HFFc6 (cell line): ENCODE measurements at regions not wholly inside any gene's neighbourhood (a gene's known extent, or its start where the extent isn't known, plus 50 kb on each side); places are given as distances from the start of the nearest gene placed in this dataset.
A peak's percentile ranks its signal among the peaks of the same experiment; 100 is the strongest.

Experiments
- DNase-seq: peaks from one replicate; pipeline ENCODE4 v3.0.0-alpha.2; 2018
- H3K27ac Mint-ChIP-seq: 2 replicates; pipeline ENCODE4 v1.8.0; 2020; ENCODE audit warnings: mild to moderate bottlenecking, mixed read lengths
- H3K27me3 Mint-ChIP-seq: 2 replicates; pipeline ENCODE4 v1.8.0; 2021; ENCODE audit warnings: mild to moderate bottlenecking, moderate library complexity, mixed read lengths; ENCODE audit not compliant: insufficient read depth
- H3K36me3 Mint-ChIP-seq: 2 replicates; pipeline ENCODE4 v1.8.0; 2021; ENCODE audit warnings: low read depth, mixed read lengths
- H3K4me1 Mint-ChIP-seq: 2 replicates; pipeline ENCODE4 v1.8.0; 2020; ENCODE audit warnings: low read depth, mixed read lengths
- H3K4me3 Mint-ChIP-seq: 2 replicates; pipeline ENCODE4 v1.8.0; 2020; ENCODE audit warnings: mild to moderate bottlenecking, moderate library complexity, mixed read lengths
- H3K9me3 Mint-ChIP-seq: 2 replicates; pipeline ENCODE4 v1.8.0; 2020; ENCODE audit warnings: mild to moderate bottlenecking, mixed read lengths
- CTCF ChIP-seq: fragments of 200-600 bp; sonication (generic); IDR thresholded peaks from 2 replicates; pipeline ENCODE4 v1.5.0; 2021; ENCODE audit warnings: antibody characterized with exemption, mild to moderate bottlenecking

- DNase-seq: peak; percentile 58
- TF ChIP-seq CTCF: no peak
- peaks cover 82% of the 10 kb centered on the region for H3K4me1 Mint-ChIP-seq
- H3K4me3 Mint-ChIP-seq: peak overlapping the region; percentile 30
- no peaks in the 10 kb centered on the region; the same call in 1 of the 2 replicates for H3K27me3 Mint-ChIP-seq
- H3K36me3 Mint-ChIP-seq: peaks cover 4% of the 10 kb centered on the region; the same call in 1 of the 2 replicates
- H3K27ac Mint-ChIP-seq: peak overlapping the region; percentile 54
- H3K9me3 Mint-ChIP-seq: no peaks in the 10 kb centered on the region
Observed at GRCh38 chr13:110006304-110006703, 219.9 kb upstream of the IRS2 start.

GRCh38 chr13:110005563-110005962 is 219.2 kb upstream of the IRS2 start:
- TF ChIP-seq CTCF: no peak
- DNase-seq: peak; percentile 33
- peaks cover 82% of the 10 kb centered on the region for H3K4me1 Mint-ChIP-seq
- no peaks in the 10 kb centered on the region; the same call in 1 of the 2 replicates for H3K27me3 Mint-ChIP-seq
- peak overlapping the region; percentile 30; the same call in 1 of the 2 replicates for H3K4me3 Mint-ChIP-seq
- H3K36me3 Mint-ChIP-seq: peaks cover 4% of the 10 kb centered on the region; the same call in 1 of the 2 replicates
- H3K9me3 Mint-ChIP-seq: no peaks in the 10 kb centered on the region
- peak overlapping the region; percentile 57 for H3K27ac Mint-ChIP-seq

GRCh38 chr13:110004814-110005213 is 218.4 kb upstream of the IRS2 start:
- no peak for TF ChIP-seq CTCF
- DNase-seq: no peak
- Mint-ChIP-seq H3K27ac (no peak overlapping the region; the same call in 1 of the 2 replicates), H3K4me1 (peaks cover 82% of the 10 kb centered on the region), H3K27me3 (no peaks in the 10 kb centered on the region; the same call in 1 of the 2 replicates), H3K9me3 (no peaks in the 10 kb centered on the region), H3K4me3 (no peak overlapping the region), H3K36me3 (peaks cover 4% of the 10 kb centered on the region; the same call in 1 of the 2 replicates)

GRCh38 chr13:110001670-110002275 is 215.4 kb upstream of the IRS2 start:
- H3K27me3 Mint-ChIP-seq: no peaks in the 10 kb centered on the region; the same call in 1 of the 2 replicates
- no peak for TF ChIP-seq CTCF
- H3K9me3 Mint-ChIP-seq: no peaks in the 10 kb centered on the region
- H3K27ac Mint-ChIP-seq: peak overlapping the region; percentile 74
- peaks cover 4% of the 10 kb centered on the region; the same call in 1 of the 2 replicates for H3K36me3 Mint-ChIP-seq
- H3K4me3 Mint-ChIP-seq: peak overlapping the region; percentile 35
- peak; percentile 68 for DNase-seq
- peaks cover 90% of the 10 kb centered on the region for H3K4me1 Mint-ChIP-seq

GRCh38 chr13:110000534-110001345 is 214.4 kb upstream of the IRS2 start:
- TF ChIP-seq CTCF: no peak
- no peak for DNase-seq
- peaks cover 80% of the 10 kb centered on the region for H3K4me1 Mint-ChIP-seq
- H3K27me3 Mint-ChIP-seq: no peaks in the 10 kb centered on the region; the same call in 1 of the 2 replicates
- H3K9me3 Mint-ChIP-seq: no peaks in the 10 kb centered on the region
- H3K27ac Mint-ChIP-seq: peak overlapping the region; percentile 74
- peaks cover 4% of the 10 kb centered on the region; the same call in 1 of the 2 replicates for H3K36me3 Mint-ChIP-seq
- peak overlapping the region; percentile 29; the same call in 1 of the 2 replicates for H3K4me3 Mint-ChIP-seq
